ENCODE measurements at regions not wholly inside any gene's neighbourhood (a gene's known extent, or its start where the extent isn't known, plus 50 kb on each side); places are given as distances from the start of the nearest gene placed in this dataset.

DNA sequence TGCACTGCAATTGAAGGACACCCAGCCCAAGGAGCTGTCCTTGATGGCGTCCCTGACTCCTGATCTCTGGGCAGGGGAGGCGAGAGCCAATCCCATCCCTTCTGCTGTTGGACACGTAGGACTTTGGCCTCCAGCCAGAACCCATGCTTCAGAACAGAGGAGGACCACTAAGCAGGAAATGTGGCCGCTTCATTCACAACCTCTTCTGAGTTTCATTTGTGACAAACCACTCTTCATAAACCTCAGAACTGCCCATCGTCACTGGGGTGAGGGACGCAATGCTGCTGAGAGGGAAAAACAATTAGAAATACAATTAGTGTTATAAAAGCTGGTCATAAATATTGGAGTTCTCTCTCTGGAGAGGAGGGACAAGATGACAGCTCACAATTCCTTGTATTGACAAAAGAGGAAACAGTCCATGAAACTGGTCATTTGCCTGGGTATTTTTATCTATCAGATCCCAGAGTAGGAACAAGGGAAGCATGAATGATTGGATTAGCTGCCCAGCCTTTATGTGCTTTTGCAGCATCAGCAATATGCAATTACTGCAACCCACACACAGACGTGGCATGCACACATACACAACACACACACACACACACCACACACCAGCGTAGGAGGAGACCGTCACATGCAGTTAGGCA lies 216.5 kb upstream of the CADM1 start:
- no peak overlapping the region for H3K4me2 ChIP-seq
- DNase-seq (ENCODE audit: low spot score) = no peak
- H3K4me3 ChIP-seq = no peak overlapping the region
- Mint-ChIP-seq H3K27me3 (ENCODE audit: insufficient read depth, low read depth, poor library complexity) (peaks cover 2% of the 10 kb centered on the region), H3K4me1 (peaks cover 6% of the 10 kb centered on the region; the same call in 1 of the 3 replicates), H3K27ac (no peak overlapping the region), H3K4me3 (no peak overlapping the region), H3K9me3 (peaks cover 6% of the 10 kb centered on the region; the same call in 1 of the 3 replicates), H3K36me3 (ENCODE audit: low read depth) (no peaks in the 10 kb centered on the region)
- H2AFZ ChIP-seq = no peak overlapping the region
- no peaks in the 10 kb centered on the region for H4K20me1 ChIP-seq (replicated peaks; ENCODE audit: insufficient read depth)
- TF ChIP-seq EZH2 (IDR thresholded peaks at IDR 0.05; ENCODE audit: low read depth, unreplicated experiment) (no peak), STAT1 (IDR thresholded peaks at IDR 0.05; ENCODE audit: unreplicated experiment) (no peak), ZNF114 (CRISPR knock-in tag; IDR thresholded peaks at IDR 0.05) (no peak), CREB1 (CRISPR knock-in tag; IDR thresholded peaks at IDR 0.05; ENCODE audit: low read depth) (no peak), EZH2phosphoT487 (IDR thresholded peaks at IDR 0.05; ENCODE audit: unreplicated experiment) (no peak), NANOG (IDR thresholded peaks at IDR 0.05; ENCODE audit: borderline replicate concordance) (no peak)
- TF ChIP-seq, protein P1, sequence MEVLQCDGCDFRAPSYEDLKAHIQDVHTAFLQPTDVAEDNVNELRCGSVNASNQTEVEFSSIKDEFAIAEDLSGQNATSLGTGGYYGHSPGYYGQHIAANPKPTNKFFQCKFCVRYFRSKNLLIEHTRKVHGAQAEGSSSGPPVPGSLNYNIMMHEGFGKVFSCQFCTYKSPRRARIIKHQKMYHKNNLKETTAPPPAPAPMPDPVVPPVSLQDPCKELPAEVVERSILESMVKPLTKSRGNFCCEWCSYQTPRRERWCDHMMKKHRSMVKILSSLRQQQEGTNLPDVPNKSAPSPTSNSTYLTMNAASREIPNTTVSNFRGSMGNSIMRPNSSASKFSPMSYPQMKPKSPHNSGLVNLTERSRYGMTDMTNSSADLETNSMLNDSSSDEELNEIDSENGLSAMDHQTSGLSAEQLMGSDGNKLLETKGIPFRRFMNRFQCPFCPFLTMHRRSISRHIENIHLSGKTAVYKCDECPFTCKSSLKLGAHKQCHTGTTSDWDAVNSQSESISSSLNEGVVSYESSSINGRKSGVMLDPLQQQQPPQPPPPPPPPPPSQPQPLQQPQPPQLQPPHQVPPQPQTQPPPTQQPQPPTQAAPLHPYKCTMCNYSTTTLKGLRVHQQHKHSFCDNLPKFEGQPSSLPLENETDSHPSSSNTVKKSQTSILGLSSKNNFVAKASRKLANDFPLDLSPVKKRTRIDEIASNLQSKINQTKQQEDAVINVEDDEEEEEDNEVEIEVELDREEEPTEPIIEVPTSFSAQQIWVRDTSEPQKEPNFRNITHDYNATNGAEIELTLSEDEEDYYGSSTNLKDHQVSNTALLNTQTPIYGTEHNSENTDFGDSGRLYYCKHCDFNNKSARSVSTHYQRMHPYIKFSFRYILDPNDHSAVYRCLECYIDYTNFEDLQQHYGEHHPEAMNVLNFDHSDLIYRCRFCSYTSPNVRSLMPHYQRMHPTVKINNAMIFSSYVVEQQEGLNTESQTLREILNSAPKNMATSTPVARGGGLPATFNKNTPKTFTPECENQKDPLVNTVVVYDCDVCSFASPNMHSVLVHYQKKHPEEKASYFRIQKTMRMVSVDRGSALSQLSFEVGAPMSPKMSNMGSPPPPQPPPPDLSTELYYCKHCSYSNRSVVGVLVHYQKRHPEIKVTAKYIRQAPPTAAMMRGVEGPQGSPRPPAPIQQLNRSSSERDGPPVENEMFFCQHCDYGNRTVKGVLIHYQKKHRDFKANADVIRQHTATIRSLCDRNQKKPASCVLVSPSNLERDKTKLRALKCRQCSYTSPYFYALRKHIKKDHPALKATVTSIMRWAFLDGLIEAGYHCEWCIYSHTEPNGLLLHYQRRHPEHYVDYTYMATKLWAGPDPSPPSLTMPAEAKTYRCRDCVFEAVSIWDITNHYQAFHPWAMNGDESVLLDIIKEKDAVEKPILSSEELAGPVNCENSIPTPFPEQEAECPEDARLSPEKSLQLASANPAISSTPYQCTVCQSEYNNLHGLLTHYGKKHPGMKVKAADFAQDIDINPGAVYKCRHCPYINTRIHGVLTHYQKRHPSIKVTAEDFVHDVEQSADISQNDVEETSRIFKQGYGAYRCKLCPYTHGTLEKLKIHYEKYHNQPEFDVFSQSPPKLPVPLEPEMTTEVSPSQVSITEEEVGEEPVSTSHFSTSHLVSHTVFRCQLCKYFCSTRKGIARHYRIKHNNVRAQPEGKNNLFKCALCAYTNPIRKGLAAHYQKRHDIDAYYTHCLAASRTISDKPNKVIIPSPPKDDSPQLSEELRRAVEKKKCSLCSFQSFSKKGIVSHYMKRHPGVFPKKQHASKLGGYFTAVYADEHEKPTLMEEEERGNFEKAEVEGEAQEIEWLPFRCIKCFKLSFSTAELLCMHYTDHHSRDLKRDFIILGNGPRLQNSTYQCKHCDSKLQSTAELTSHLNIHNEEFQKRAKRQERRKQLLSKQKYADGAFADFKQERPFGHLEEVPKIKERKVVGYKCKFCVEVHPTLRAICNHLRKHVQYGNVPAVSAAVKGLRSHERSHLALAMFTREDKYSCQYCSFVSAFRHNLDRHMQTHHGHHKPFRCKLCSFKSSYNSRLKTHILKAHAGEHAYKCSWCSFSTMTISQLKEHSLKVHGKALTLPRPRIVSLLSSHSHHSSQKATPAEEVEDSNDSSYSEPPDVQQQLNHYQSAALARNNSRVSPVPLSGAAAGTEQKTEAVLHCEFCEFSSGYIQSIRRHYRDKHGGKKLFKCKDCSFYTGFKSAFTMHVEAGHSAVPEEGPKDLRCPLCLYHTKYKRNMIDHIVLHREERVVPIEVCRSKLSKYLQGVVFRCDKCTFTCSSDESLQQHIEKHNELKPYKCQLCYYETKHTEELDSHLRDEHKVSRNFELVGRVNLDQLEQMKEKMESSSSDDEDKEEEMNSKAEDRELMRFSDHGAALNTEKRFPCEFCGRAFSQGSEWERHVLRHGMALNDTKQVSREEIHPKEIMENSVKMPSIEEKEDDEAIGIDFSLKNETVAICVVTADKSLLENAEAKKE (CRISPR knock-in tag; IDR thresholded peaks at IDR 0.05) = no peak
- TF ChIP-seq, protein P2, sequence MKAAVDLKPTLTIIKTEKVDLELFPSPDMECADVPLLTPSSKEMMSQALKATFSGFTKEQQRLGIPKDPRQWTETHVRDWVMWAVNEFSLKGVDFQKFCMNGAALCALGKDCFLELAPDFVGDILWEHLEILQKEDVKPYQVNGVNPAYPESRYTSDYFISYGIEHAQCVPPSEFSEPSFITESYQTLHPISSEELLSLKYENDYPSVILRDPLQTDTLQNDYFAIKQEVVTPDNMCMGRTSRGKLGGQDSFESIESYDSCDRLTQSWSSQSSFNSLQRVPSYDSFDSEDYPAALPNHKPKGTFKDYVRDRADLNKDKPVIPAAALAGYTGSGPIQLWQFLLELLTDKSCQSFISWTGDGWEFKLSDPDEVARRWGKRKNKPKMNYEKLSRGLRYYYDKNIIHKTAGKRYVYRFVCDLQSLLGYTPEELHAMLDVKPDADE (IDR thresholded peaks at IDR 0.05) = no peak
- TF ChIP-seq, protein P3, sequence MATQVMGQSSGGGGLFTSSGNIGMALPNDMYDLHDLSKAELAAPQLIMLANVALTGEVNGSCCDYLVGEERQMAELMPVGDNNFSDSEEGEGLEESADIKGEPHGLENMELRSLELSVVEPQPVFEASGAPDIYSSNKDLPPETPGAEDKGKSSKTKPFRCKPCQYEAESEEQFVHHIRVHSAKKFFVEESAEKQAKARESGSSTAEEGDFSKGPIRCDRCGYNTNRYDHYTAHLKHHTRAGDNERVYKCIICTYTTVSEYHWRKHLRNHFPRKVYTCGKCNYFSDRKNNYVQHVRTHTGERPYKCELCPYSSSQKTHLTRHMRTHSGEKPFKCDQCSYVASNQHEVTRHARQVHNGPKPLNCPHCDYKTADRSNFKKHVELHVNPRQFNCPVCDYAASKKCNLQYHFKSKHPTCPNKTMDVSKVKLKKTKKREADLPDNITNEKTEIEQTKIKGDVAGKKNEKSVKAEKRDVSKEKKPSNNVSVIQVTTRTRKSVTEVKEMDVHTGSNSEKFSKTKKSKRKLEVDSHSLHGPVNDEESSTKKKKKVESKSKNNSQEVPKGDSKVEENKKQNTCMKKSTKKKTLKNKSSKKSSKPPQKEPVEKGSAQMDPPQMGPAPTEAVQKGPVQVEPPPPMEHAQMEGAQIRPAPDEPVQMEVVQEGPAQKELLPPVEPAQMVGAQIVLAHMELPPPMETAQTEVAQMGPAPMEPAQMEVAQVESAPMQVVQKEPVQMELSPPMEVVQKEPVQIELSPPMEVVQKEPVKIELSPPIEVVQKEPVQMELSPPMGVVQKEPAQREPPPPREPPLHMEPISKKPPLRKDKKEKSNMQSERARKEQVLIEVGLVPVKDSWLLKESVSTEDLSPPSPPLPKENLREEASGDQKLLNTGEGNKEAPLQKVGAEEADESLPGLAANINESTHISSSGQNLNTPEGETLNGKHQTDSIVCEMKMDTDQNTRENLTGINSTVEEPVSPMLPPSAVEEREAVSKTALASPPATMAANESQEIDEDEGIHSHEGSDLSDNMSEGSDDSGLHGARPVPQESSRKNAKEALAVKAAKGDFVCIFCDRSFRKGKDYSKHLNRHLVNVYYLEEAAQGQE (IDR thresholded peaks at IDR 0.05; ENCODE audit: unreplicated experiment) = no peak
- TF ChIP-seq, protein P4, sequence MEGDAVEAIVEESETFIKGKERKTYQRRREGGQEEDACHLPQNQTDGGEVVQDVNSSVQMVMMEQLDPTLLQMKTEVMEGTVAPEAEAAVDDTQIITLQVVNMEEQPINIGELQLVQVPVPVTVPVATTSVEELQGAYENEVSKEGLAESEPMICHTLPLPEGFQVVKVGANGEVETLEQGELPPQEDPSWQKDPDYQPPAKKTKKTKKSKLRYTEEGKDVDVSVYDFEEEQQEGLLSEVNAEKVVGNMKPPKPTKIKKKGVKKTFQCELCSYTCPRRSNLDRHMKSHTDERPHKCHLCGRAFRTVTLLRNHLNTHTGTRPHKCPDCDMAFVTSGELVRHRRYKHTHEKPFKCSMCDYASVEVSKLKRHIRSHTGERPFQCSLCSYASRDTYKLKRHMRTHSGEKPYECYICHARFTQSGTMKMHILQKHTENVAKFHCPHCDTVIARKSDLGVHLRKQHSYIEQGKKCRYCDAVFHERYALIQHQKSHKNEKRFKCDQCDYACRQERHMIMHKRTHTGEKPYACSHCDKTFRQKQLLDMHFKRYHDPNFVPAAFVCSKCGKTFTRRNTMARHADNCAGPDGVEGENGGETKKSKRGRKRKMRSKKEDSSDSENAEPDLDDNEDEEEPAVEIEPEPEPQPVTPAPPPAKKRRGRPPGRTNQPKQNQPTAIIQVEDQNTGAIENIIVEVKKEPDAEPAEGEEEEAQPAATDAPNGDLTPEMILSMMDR (conservative IDR thresholded peaks at IDR 0.05; ENCODE audit: low read depth in 2 of 2) = no peak
- H3K27ac ChIP-seq (ENCODE audit: low read depth) = no peak overlapping the region
- peaks cover 6% of the 10 kb centered on the region; the same call in 1 of the 2 replicates for H3K9me2 ChIP-seq (ENCODE audit: insufficient read depth)
- ATAC-seq = no peak
- no peaks in the 10 kb centered on the region for H3K36me3 ChIP-seq (ENCODE audit: insufficient read depth)
- no peaks in the 10 kb centered on the region for H3K79me2 ChIP-seq (replicated peaks; ENCODE audit: insufficient read depth)
- no peaks in the 10 kb centered on the region for H3K27me3 ChIP-seq (ENCODE audit: insufficient read depth)
- no peaks in the 10 kb centered on the region for H3F3A ChIP-seq (replicated peaks; ENCODE audit: low read depth)
- no peaks in the 10 kb centered on the region for H3K4me1 ChIP-seq (ENCODE audit: insufficient read depth)
